GM21367 (cell line): ENCODE measurements at regions not wholly inside any gene's neighbourhood (a gene's known extent, or its start where the extent isn't known, plus 50 kb on each side); places are given as distances from the start of the nearest gene placed in this dataset.

Source experiments
- ATAC-seq: cut with Tn5 transposase; IDR thresholded peaks from one replicate; pipeline ENCODE4 v1.9.1; 2021; ENCODE audit not compliant: unreplicated experiment

- no peak for ATAC-seq
Observed at GRCh38 chr15:62532367-62532766, 367.3 kb upstream of the C2CD4B start.

- no peak for ATAC-seq
Observed at GRCh38 chr15:62533687-62534086, 368.6 kb upstream of the C2CD4B start.

- ATAC-seq: no peak
Observed at GRCh38 chr15:62534996-62535395, 369.9 kb upstream of the C2CD4B start.

GRCh38 chr15:62539236-62539635, 374.2 kb upstream of the C2CD4B start:
- ATAC-seq: no peak

GRCh38 chr15:62541250-62541649, 376.2 kb upstream of the C2CD4B start:
- ATAC-seq: no peak

- no peak for ATAC-seq
Observed at GRCh38 chr15:62541846-62542245, 376.8 kb upstream of the C2CD4B start.

- no peak for ATAC-seq
Observed at GRCh38 chr15:62544446-62544845, 379.4 kb upstream of the C2CD4B start.

GRCh38 chr15:62545467-62546227, 380.6 kb upstream of the C2CD4B start:
- no peak for ATAC-seq

GRCh38 chr15:62546628-62547027, 381.5 kb upstream of the C2CD4B start:
- ATAC-seq: no peak

- ATAC-seq: no peak
Observed at GRCh38 chr15:62547584-62547983, 382.5 kb upstream of the C2CD4B start.

- no peak for ATAC-seq
Observed at GRCh38 chr15:62549345-62549970, 384.4 kb upstream of the C2CD4B start.

GRCh38 chr15:62550106-62550505, 385.0 kb upstream of the C2CD4B start:
- no peak for ATAC-seq

- no peak for ATAC-seq
Observed at GRCh38 chr15:62552444-62552843, 387.4 kb upstream of the C2CD4B start.

GRCh38 chr15:62553911-62554563, 389.0 kb upstream of the C2CD4B start:
- ATAC-seq: no peak

- no peak for ATAC-seq
Observed at GRCh38 chr15:62558640-62559380, 393.7 kb upstream of the C2CD4B start.

- ATAC-seq: no peak
Observed at GRCh38 chr15:62559381-62559733, 394.3 kb upstream of the C2CD4B start.

GRCh38 chr15:62561059-62561519, 396.0 kb upstream of the C2CD4B start:
- ATAC-seq: no peak

GRCh38 chr15:62561571-62561970, 396.5 kb upstream of the C2CD4B start:
- no peak for ATAC-seq

- ATAC-seq: no peak
Observed at GRCh38 chr15:62564886-62565633, 400.0 kb upstream of the C2CD4B start.

- ATAC-seq: no peak
Observed at GRCh38 chr15:62565634-62566026, 400.5 kb upstream of the C2CD4B start.

GRCh38 chr15:62566248-62566647, 401.2 kb upstream of the C2CD4B start:
- ATAC-seq: no peak
